Stimulated activated naive CD8-positive, alpha-beta T cell treated with anti-CD3 and anti-CD28 coated beads, Interleukin-15, Interleukin-2, amounts not matched to agents 100 ng/mL and 50 ng/mL, for 24 hours (primary cell): ENCODE measurements at regions not wholly inside any gene's neighbourhood (a gene's known extent, or its start where the extent isn't known, plus 50 kb on each side); places are given as distances from the start of the nearest gene placed in this dataset.

Source experiments
- H3K27ac Mint-ChIP-seq: one replicate; pipeline ENCODE4 v1.8.0; 2021; ENCODE audit warnings: mild to moderate bottlenecking, mixed read lengths
- H3K27me3 Mint-ChIP-seq: one replicate; pipeline ENCODE4 v1.8.0; 2021; ENCODE audit warnings: mixed read lengths
- H3K36me3 Mint-ChIP-seq: one replicate; pipeline ENCODE4 v1.8.0; 2021; ENCODE audit warnings: low read depth, mixed read lengths
- H3K4me1 Mint-ChIP-seq: one replicate; pipeline ENCODE4 v1.8.0; 2021; ENCODE audit warnings: low read depth, mixed read lengths
- H3K4me3 Mint-ChIP-seq: one replicate; pipeline ENCODE4 v1.8.0; 2021; ENCODE audit warnings: mild to moderate bottlenecking, mixed read lengths
- H3K9me3 Mint-ChIP-seq: one replicate; pipeline ENCODE4 v1.8.0; 2021; ENCODE audit warnings: mixed read lengths

DNA sequence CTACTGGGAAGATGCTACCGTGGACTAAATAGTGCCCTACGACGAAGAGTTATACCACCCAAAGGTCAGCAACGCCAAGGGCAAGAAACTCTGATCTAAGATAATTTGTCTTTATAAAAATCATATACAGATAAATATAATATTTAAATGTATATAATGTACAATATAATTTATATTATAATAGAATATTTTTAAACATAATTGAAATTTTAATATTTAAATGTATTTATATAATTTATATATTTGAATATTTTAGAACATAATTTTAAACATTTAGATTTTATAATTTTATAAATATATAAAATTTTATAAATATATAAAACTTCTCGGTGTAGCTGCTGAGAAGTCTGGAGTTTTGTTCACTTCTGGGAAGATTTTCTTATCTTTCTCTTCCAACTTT is 209.2 kb downstream of the FOXL1 start:
- no peaks in the 10 kb centered on the region for H3K36me3 Mint-ChIP-seq
- H3K27me3 Mint-ChIP-seq: no peaks in the 10 kb centered on the region
- no peak overlapping the region for H3K4me3 Mint-ChIP-seq
- H3K9me3 Mint-ChIP-seq: no peaks in the 10 kb centered on the region
- no peak overlapping the region for H3K27ac Mint-ChIP-seq
- H3K4me1 Mint-ChIP-seq: no peaks in the 10 kb centered on the region

DNA sequence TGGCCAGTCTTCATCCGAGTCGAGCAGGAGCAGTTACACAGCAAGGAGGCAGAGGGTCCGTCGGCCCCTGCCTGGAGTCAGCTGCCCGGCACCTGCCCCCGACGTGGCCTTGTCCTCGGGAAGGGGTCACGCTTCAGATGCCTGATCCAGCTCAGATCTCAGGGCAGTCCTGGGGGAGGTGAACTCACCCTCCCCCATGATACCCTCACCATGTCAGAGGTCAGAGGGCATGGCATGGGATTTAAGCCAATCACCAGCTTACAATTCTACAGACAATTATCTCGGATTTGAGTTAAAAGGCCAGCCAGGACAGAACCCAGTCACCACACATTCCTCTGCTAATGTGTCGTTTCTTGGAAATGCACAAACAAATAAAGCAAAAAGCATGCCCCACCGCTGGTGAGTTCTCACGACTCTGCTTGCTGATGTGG is 211.3 kb downstream of the FOXL1 start:
- Mint-ChIP-seq H3K4me1 (no peaks in the 10 kb centered on the region), H3K9me3 (no peaks in the 10 kb centered on the region), H3K36me3 (no peaks in the 10 kb centered on the region), H3K4me3 (no peak overlapping the region), H3K27ac (no peak overlapping the region), H3K27me3 (peaks cover 3% of the 10 kb centered on the region)

DNA sequence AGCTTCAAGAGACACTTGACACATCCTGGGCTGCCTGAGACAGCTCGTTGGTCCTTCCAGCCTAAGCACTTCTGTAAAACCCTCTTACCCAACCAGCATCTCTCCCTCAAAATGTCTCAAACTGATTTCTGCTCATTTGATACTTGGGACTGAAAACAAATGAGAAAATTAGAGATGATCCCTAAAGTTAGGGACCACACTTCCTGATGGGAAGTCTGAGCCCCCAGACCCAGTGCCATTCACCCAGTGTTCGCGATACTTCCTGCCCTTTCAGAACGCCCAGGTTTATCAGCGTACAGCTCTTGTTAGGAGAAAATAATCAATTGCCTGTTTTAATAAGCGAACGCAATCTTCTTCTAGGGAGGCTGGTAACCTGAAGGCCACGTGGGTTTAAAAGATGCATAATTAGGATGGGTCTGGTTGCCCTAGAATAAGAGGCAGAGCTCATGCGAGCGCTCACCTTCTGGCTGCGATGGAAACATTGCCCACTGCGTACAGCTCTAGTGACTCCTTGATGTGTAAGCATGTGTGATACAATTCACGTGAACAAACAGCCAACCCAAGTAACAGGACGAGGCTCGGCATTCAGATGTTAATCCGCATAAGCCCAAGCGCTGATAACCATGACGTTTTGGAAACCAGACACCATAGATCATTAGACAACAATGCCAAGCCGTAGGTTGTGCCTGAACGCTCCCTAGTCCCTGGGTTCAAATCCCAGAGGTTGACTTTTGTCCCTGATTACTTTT is 213.1 kb downstream of the FOXL1 start:
- Mint-ChIP-seq H3K36me3 (no peaks in the 10 kb centered on the region), H3K4me3 (no peak overlapping the region), H3K27ac (no peak overlapping the region), H3K9me3 (no peaks in the 10 kb centered on the region), H3K4me1 (no peaks in the 10 kb centered on the region), H3K27me3 (peaks cover 3% of the 10 kb centered on the region)

DNA sequence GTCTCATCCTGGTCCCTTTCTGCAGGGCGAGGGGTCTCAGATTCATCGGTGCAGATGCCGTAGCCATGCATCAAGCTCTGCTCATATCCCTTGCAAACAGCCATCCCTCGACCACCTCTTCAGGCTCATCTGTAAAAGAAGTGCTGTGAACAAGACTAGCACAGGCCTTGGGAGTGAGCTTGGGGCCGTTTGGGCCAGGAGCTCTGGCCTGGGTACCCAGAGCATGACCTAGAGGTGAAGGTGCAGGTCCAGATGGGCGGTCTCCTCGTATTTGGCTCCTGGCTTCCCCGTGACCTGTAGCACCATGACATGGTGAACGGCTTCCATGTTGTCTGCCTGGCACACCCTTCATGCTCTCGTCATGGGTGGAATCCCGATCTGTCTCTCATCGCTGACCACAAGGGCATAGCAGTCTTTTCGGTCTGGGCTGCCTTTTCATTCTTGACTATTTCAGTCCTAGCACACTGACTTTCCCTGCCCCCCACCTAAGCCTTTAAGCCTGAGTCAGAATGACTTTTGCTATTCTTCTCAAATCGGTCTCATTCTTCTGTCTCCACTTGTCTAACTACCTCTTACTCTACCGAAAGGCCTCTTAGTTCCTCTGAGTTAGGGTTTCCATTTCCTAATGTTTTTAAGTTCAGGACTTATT is 216.0 kb downstream of the FOXL1 start:
- peaks cover 2% of the 10 kb centered on the region for H3K9me3 Mint-ChIP-seq
- no peak overlapping the region for H3K27ac Mint-ChIP-seq
- no peaks in the 10 kb centered on the region for H3K4me1 Mint-ChIP-seq
- H3K4me3 Mint-ChIP-seq: no peak overlapping the region
- no peaks in the 10 kb centered on the region for H3K36me3 Mint-ChIP-seq
- peaks cover 13% of the 10 kb centered on the region for H3K27me3 Mint-ChIP-seq

DNA sequence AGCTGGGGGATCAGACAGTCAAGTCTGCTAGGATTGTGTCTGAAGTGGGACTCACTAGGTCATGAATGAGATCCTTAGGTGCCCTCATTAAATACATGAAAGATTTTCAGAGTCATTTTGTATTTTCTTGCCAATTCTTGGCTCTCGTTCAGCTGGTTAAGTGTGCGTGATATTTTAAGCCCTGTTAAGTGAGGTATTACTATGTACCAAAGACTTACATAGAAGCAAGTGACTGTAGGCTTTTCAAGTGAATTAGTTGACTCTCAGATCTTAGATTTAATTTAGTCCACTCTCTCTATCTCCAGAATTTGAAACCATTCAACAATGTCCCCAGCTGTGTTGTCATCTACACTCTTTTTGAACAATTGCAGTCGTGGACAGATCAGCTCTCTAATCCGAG is 219.4 kb downstream of the FOXL1 start:
- H3K4me3 Mint-ChIP-seq: no peak overlapping the region
- no peaks in the 10 kb centered on the region for H3K36me3 Mint-ChIP-seq
- H3K9me3 Mint-ChIP-seq: peaks cover 5% of the 10 kb centered on the region
- H3K27me3 Mint-ChIP-seq: peaks cover 22% of the 10 kb centered on the region
- H3K4me1 Mint-ChIP-seq: no peaks in the 10 kb centered on the region
- no peak overlapping the region for H3K27ac Mint-ChIP-seq

DNA sequence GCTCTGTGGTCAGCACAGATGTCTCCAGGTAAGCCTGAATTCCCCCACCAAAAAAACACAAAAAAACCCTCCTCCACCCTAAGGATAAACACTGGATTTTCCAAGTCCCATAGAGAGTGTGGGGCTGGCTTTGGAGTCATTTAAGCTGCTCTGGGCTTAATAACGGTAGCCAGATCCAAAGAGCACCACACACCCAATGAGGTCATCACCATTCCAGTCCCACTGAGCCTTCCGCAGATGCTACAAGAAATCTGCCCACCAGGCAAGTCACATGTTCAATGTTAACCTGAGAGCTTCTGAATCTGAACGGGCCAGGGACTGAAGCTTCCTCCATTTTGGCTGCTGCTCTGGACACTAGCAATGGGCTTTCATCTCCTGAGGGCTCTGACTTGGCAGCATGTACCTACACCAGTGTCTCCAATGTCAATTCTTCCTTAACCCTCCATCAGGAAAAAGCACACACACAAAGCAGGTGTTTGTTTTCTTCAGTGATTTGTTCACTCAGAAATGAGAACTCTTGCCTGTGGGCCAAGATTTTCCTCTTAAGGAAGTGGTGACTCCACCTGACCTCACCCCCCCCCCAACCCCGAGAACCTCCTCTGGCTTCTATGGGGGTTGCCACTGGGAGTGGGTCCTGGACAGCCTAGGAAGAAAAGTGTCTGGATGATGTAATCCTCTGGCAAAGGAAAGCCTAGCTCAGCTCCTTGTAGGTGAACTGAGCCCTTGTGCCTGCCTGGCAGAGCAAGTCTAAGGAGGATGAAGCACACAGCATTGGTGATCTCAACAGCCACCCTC is 220.1 kb downstream of the FOXL1 start:
- Mint-ChIP-seq H3K36me3 (no peaks in the 10 kb centered on the region), H3K9me3 (peaks cover 5% of the 10 kb centered on the region), H3K4me1 (no peaks in the 10 kb centered on the region), H3K27me3 (peaks cover 22% of the 10 kb centered on the region), H3K4me3 (no peak overlapping the region), H3K27ac (no peak overlapping the region)

DNA sequence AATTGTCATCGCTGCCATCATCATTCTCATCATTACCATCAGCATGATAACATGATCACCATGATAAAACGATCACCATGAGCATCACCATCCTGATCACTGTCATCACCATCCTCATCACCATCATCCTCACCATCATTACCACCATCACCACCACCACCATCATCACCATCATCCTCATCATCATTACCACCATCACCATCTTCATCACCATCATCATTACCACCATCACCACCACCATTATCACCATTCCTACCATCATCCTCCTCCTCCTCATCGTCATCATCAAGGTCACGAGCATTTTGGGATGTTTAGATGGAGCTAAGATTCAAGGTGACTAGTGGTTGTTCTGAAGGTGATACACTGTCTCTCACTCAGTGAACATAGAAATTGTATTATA is 221.0 kb downstream of the FOXL1 start:
- Mint-ChIP-seq H3K36me3 (no peaks in the 10 kb centered on the region), H3K4me1 (no peaks in the 10 kb centered on the region), H3K27me3 (peaks cover 22% of the 10 kb centered on the region), H3K9me3 (peaks cover 5% of the 10 kb centered on the region), H3K27ac (no peak overlapping the region), H3K4me3 (no peak overlapping the region)

DNA sequence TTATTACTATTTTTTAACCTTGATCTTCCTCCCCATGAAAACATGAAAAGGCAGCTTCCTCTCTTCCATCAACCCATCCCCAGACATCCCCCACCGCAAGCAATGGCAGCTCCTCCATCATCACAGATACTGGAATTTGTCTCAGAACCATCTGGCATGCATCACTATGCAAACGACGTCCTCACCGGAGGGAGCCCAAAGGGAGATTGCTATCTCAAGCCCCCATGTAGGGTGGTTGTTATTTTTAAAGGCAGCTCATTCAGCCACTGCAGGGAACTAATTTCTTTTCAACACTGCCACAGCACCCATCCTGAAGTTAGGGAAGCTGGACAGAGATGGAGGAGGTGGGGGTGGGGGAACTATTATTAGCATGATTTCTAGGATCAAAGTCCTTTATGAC is 222.5 kb downstream of the FOXL1 start:
- peaks cover 5% of the 10 kb centered on the region for H3K9me3 Mint-ChIP-seq
- H3K4me1 Mint-ChIP-seq: no peaks in the 10 kb centered on the region
- H3K27me3 Mint-ChIP-seq: peaks cover 19% of the 10 kb centered on the region
- H3K27ac Mint-ChIP-seq: no peak overlapping the region
- H3K4me3 Mint-ChIP-seq: no peak overlapping the region
- H3K36me3 Mint-ChIP-seq: no peaks in the 10 kb centered on the region

DNA sequence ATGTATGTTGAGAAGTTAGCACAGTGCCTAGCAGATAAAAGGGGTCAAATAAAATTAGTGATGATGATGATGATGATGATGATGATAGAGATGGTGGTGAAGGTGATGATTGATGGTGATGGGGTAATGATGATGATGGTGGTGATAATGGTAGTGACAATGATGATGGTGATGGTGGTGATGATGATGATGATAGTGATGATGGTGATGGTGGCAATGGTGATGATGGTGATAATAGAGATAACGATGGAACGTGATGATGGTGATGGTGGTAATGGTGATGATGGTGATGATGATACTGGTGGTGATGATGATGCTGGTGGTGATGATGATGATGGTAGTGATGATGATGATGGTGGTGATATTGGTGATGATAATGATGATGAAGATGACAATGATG is 223.7 kb downstream of the FOXL1 start:
- Mint-ChIP-seq H3K4me3 (no peak overlapping the region), H3K27me3 (peaks cover 19% of the 10 kb centered on the region), H3K36me3 (no peaks in the 10 kb centered on the region), H3K9me3 (peaks cover 5% of the 10 kb centered on the region), H3K4me1 (no peaks in the 10 kb centered on the region), H3K27ac (no peak overlapping the region)

DNA sequence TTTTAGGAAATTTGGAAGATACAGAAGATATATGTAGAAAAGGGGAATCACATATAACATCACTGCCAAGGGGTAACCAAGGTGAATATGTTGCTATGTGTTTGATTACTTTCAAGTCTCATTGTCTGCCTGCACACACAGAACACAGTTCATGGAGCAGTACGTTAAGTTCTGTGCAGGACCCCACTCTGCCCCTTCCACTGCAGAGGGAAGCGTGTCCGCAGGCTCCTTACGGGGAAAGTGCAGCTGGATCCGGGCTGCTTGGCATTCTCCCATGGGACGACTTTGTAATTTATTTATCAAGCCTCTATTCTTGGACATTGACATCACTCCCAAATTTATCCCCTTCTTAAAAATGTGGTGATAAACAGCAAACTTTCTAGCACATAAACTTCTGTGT is 226.8 kb downstream of the FOXL1 start:
- no peak overlapping the region for H3K27ac Mint-ChIP-seq
- no peaks in the 10 kb centered on the region for H3K4me1 Mint-ChIP-seq
- no peaks in the 10 kb centered on the region for H3K9me3 Mint-ChIP-seq
- no peaks in the 10 kb centered on the region for H3K36me3 Mint-ChIP-seq
- H3K4me3 Mint-ChIP-seq: no peak overlapping the region
- H3K27me3 Mint-ChIP-seq: peaks cover 10% of the 10 kb centered on the region

DNA sequence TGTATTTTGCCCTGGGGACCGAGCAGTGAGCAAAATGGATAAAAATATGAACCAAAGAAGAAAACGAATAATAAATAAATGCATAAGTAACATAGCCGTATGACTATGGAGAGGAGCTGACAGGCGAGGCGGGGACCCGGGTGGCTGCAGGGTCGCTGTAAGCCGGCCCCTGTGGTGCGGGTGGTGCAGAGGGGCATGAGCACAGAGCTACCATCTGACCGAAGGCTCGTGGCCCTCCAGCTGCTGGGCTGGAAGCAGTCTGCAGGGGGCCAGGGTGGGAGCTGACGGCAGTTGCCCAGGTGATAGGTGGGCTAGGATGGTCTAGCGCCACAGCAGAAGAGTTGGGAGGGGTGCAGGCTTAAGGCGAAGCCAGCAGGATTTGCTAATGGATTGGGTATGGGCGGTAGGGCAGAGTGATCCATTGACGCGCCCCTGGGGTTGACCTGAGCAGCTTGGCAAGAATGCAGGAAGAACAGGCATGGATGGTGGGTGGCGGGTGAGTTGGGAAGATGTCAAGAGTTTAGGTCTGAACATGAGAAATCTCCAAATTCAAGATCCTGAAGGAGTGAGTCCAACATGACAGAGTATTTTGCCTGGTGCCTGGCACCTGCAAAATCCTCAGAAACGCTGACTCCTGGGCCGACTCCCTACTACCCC is 228.0 kb downstream of the FOXL1 start:
- H3K36me3 Mint-ChIP-seq: no peaks in the 10 kb centered on the region
- no peak overlapping the region for H3K27ac Mint-ChIP-seq
- H3K27me3 Mint-ChIP-seq: peaks cover 5% of the 10 kb centered on the region
- H3K9me3 Mint-ChIP-seq: no peaks in the 10 kb centered on the region
- no peak overlapping the region for H3K4me3 Mint-ChIP-seq
- H3K4me1 Mint-ChIP-seq: no peaks in the 10 kb centered on the region

DNA sequence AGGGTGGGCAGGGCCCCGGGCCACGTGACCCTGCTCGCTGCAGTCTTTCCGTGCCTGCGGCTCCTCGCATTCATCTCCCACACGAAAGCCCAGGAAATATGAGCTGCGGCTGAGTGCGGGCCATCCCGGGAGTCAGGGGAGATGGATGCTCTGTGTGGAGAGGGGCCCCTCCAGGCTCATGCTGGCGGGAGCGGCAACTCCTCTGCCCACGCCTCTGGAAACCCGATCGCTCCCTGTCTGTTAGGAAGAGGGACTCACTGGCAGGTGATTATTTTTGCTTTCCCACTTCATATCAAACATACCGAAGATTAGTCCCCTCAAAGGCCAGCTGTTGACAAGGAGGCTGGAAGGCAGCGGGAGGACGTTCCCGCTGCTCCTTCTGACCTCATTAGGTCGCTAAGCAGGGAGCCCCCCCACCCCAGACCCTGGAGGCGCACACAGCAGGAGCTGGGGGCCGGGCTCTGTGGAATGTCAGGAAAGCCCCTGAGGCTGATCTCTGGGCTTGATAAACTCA is 228.5 kb downstream of the FOXL1 start:
- H3K36me3 Mint-ChIP-seq: no peaks in the 10 kb centered on the region
- H3K4me1 Mint-ChIP-seq: no peaks in the 10 kb centered on the region
- no peaks in the 10 kb centered on the region for H3K9me3 Mint-ChIP-seq
- no peak overlapping the region for H3K4me3 Mint-ChIP-seq
- H3K27me3 Mint-ChIP-seq: peaks cover 5% of the 10 kb centered on the region
- H3K27ac Mint-ChIP-seq: no peak overlapping the region

DNA sequence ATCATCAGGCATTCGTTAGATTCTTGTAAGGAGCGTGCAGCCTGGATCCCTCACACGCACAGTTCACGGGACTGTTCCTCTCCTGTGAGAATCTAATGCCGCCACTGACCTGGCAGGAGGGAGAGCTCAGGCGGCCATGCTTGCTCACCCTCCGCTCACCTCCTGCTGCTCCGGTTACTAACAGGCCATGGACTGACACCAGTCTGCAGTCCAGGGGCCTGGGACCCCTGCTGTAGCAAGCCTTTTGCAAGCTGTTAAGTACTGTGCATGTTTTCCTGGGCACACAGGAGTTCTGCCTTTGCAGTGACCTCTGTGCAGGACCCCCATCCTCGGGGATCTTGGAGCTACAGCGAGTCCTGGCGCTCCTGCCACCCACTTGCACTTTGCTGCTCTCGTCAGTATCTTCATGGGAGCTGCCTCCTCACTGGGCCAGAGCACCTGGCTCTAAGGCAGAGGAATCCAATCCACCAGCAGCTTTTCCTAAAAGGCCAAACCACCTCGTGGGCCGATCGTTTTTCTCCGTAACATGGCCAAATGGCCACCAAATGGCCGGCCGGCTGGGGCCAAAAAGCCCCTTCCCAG is 230.6 kb downstream of the FOXL1 start:
- Mint-ChIP-seq H3K4me3 (no peak overlapping the region), H3K9me3 (no peaks in the 10 kb centered on the region), H3K27me3 (peaks cover 5% of the 10 kb centered on the region), H3K27ac (no peak overlapping the region), H3K36me3 (no peaks in the 10 kb centered on the region), H3K4me1 (no peaks in the 10 kb centered on the region)

DNA sequence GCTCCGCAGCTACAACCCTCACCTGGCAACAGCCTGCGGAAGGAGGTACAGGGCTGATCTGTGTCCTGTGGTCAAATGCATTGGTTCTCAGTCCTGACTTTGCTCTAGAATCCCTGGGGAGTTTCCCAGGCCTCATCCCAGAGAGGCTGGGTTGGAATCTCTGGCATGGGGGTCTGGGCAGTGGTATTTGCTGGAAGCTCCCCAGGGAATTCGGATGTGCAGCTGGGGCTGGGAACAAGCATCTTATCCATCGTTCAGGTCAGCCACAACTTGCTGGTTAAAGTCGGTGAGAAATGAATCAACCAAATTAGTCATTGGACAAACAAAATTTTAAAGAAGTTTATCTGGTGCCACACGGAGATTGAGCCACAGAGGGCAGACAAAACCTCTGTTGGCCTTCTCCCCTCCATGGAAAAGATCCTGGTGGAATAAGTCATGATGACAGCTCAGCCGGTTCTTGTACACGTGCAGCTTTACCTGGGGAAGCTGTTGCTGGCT is 231.2 kb downstream of the FOXL1 start:
- Mint-ChIP-seq H3K27ac (no peak overlapping the region), H3K27me3 (peaks cover 5% of the 10 kb centered on the region), H3K9me3 (no peaks in the 10 kb centered on the region), H3K4me1 (no peaks in the 10 kb centered on the region), H3K4me3 (no peak overlapping the region), H3K36me3 (no peaks in the 10 kb centered on the region)
